SK-N-SH treated with all-trans-retinoic acid at 6 μM for 48 hours (cell line): ENCODE measurements at regions not wholly inside any gene's neighbourhood (a gene's known extent, or its start where the extent isn't known, plus 50 kb on each side); places are given as distances from the start of the nearest gene placed in this dataset.

Experiments
- ATAC-seq: fragments of 200-7000 bp; cut with Tn5 transposase; 3 replicates; pipeline ENCODE4 v1.9.1; 2020; ENCODE audit warnings: mild to moderate bottlenecking, moderate library complexity
- ARNTL ChIP-seq: fragments of 450-650 bp; formaldehyde crosslinking; IDR thresholded peaks from 2 replicates; pipeline ENCODE4 v1.5.0; 2020; ENCODE audit warnings: low read depth, mild to moderate bottlenecking, moderate library complexity, borderline replicate concordance
- BACH2 ChIP-seq: fragments of 250-450 bp; sonication (Bioruptor Pico); IDR thresholded peaks from 2 replicates; pipeline ENCODE4 v1.9.0; 2021; ENCODE audit warnings: mild to moderate bottlenecking, borderline replicate concordance
- CREB5 ChIP-seq: fragments of 250-450 bp; sonication (Bioruptor Pico); IDR thresholded peaks from 2 replicates; pipeline ENCODE4 v1.5.1; 2020; ENCODE audit warnings: low read depth, mild to moderate bottlenecking, moderate library complexity
- CSDC2 ChIP-seq: fragments of 250-450 bp; sonication (Bioruptor Pico); IDR thresholded peaks from 2 replicates; pipeline ENCODE4 v1.5.0; 2020; ENCODE audit warnings: mild to moderate bottlenecking, moderate library complexity
- ESRRG ChIP-seq: fragments of 250-450 bp; sonication (Bioruptor Pico); IDR thresholded peaks from 2 replicates; pipeline ENCODE4 v1.6.1; 2021; ENCODE audit warnings: mild to moderate bottlenecking
- GLIS3 ChIP-seq: fragments of 250-450 bp; sonication (Bioruptor Pico); IDR thresholded peaks from 2 replicates; pipeline ENCODE4 v1.5.0; 2020; ENCODE audit warnings: mild to moderate bottlenecking, moderate library complexity
- ISL1 ChIP-seq: fragments of 250-450 bp; sonication (Bioruptor Pico); IDR thresholded peaks from 2 replicates; pipeline ENCODE4 v2.1.2; 2022; ENCODE audit warnings: mild to moderate bottlenecking, moderate library complexity
- OSR1 ChIP-seq: fragments of 250-450 bp; sonication (Bioruptor Pico); IDR thresholded peaks from 2 replicates; pipeline ENCODE4 v1.8.0; 2022; ENCODE audit warnings: moderate library complexity, mild to moderate bottlenecking, inconsistent platforms
- SNAI2 ChIP-seq: fragments of 250-450 bp; sonication (Bioruptor Pico); IDR thresholded peaks from 2 replicates; pipeline ENCODE4 v1.5.0; 2020; ENCODE audit warnings: mild to moderate bottlenecking, moderate library complexity
- TCF4 ChIP-seq: fragments of 250-450 bp; sonication (Bioruptor Pico); IDR thresholded peaks from 2 replicates; pipeline ENCODE4 v1.8.0; 2021; ENCODE audit warnings: mild to moderate bottlenecking, moderate library complexity, borderline replicate concordance
- TOX ChIP-seq: fragments of 250-450 bp; sonication (Bioruptor Pico); IDR thresholded peaks from 2 replicates; pipeline ENCODE4 v1.8.0; 2021; ENCODE audit warnings: mild to moderate bottlenecking, moderate library complexity, borderline replicate concordance
- TSHZ2 ChIP-seq: fragments of 250-450 bp; sonication (Bioruptor Pico); IDR thresholded peaks from 2 replicates; pipeline ENCODE4 v1.5.0; 2020; ENCODE audit warnings: mild to moderate bottlenecking, moderate library complexity
- ZC3H10 ChIP-seq: fragments of 250-450 bp; sonication (Bioruptor Pico); IDR thresholded peaks from 2 replicates; pipeline ENCODE4 v1.5.1; 2021; ENCODE audit warnings: mild to moderate bottlenecking, moderate library complexity
- ZFP3 ChIP-seq: fragments of 250-450 bp; sonication (Bioruptor Pico); IDR thresholded peaks from 2 replicates; pipeline ENCODE4 v1.5.0; 2020; ENCODE audit warnings: mild to moderate bottlenecking, moderate library complexity
- ZFP30 ChIP-seq: fragments of 450-650 bp; formaldehyde crosslinking; IDR thresholded peaks from 2 replicates; pipeline ENCODE4 v1.5.0; 2022; ENCODE audit warnings: mild to moderate bottlenecking, moderate library complexity
- ZNF565 ChIP-seq: fragments of 450-650 bp; formaldehyde crosslinking; conservative IDR thresholded peaks from 2 replicates; pipeline ENCODE4 v1.5.0; 2020; ENCODE audit warnings: low read depth, mild to moderate bottlenecking, moderate library complexity
- ZNF70 ChIP-seq: fragments of 450-650 bp; formaldehyde crosslinking; IDR thresholded peaks from 2 replicates; pipeline ENCODE4 v1.5.0; 2020; ENCODE audit warnings: mild to moderate bottlenecking, moderate library complexity
- ZNF8 ChIP-seq: fragments of 450-650 bp; formaldehyde crosslinking; IDR thresholded peaks from 2 replicates; pipeline ENCODE4 v1.5.0; 2020; ENCODE audit warnings: mild to moderate bottlenecking, moderate library complexity
- TF ChIP-seq, protein P1 (sequence below): fragments of 250-450 bp; sonication (Bioruptor Pico); IDR thresholded peaks from 2 replicates; pipeline ENCODE4 v1.8.0; 2021; ENCODE audit warnings: low read depth, mild to moderate bottlenecking, moderate library complexity, borderline replicate concordance

- no peak for ATAC-seq
- TF ChIP-seq ZFP3 (no peak), CREB5 (CRISPR knock-in tag) (no peak), GLIS3 (CRISPR knock-in tag) (no peak)
Measured at GRCh38 chr10:93222876-93223275, 149.2 kb downstream of the CYP26A1 start.

DNA sequence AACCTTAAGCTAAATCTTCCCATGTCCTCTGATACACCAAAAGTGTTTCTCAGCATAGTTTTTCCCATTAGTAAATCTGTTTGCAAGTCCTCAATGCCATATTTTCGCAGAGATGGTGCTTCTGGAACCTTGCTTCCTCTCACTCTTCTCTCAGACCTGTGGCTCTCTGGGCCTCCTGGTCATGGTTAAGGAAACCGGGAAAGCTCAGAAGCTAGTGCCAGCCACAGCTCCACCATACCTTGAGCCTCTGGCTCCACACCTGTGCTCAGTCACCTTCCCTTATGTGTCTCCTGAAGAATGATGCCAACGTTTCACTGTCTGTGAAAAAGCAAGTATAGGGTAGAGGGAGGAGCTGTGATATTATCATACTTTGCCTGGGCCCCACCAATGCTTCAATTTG, 149.6 kb downstream of the CYP26A1 start:
- TF ChIP-seq TCF4 (CRISPR knock-in tag) (no peak), OSR1 (CRISPR knock-in tag) (no peak), ARNTL (CRISPR knock-in tag) (no peak), TOX (CRISPR knock-in tag) (no peak), ISL1 (CRISPR knock-in tag) (no peak), CSDC2 (no peak), ZNF565 (CRISPR knock-in tag) (no peak), CREB5 (CRISPR knock-in tag) (no peak), GLIS3 (CRISPR knock-in tag) (no peak), ZNF8 (CRISPR knock-in tag) (no peak), SNAI2 (CRISPR knock-in tag) (no peak), TSHZ2 (CRISPR knock-in tag) (no peak), ZFP30 (CRISPR knock-in tag) (no peak), ESRRG (no peak), ZFP3 (no peak)
- TF ChIP-seq, protein P1, sequence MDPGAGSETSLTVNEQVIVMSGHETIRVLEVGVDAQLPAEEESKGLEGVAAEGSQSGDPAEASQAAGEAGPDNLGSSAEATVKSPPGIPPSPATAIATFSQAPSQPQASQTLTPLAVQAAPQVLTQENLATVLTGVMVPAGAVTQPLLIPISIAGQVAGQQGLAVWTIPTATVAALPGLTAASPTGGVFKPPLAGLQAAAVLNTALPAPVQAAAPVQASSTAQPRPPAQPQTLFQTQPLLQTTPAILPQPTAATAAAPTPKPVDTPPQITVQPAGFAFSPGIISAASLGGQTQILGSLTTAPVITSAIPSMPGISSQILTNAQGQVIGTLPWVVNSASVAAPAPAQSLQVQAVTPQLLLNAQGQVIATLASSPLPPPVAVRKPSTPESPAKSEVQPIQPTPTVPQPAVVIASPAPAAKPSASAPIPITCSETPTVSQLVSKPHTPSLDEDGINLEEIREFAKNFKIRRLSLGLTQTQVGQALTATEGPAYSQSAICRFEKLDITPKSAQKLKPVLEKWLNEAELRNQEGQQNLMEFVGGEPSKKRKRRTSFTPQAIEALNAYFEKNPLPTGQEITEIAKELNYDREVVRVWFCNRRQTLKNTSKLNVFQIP (CRISPR knock-in tag): no peak
- ATAC-seq: no peak

DNA sequence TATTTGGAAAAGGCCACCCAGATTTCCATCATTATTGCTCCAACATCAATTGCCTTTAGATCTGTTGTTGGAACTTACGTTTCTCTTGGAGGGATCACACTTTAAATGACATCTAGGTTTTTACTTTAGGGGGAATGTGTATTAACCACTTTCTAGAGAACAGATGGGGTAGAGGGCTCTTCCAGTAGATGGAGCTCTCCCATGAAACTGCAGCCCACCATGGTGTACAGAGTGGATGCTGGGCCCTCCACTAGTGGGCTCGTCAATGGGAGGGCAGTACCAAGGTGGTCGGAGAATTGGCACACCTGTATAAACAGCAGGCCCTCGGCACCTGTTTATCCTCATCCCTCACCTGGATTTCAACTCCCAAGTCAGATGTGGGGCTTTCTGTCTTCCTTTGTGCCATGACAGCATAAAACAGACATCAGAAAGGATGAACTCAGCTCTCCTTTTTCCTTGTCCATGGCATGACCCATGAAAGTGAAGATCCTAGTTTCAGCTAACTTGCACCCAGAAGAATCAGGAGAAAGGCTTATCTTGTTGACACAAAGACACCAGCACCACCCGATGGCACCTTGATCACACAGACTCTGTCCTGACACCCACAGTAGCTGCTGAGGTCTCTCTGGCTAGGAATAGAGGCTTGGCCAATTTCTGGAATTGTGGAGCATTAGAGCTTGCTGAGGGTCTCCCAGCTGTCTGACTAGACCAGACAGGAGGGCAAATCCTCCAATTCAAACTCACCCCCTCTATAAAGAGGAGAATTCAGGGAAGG, 150.5 kb downstream of the CYP26A1 start:
- no peak for ATAC-seq
- TF ChIP-seq ZFP30 (CRISPR knock-in tag) (no peak), BACH2 (no peak), ZNF70 (CRISPR knock-in tag) (no peak), ZC3H10 (CRISPR knock-in tag) (no peak), CREB5 (CRISPR knock-in tag) (no peak)
- TF ChIP-seq, all 23 proteins: peak for 0

- no peak for ATAC-seq
- no peak for TF ChIP-seq SNAI2 (CRISPR knock-in tag)
Measured at GRCh38 chr10:93225938-93226337, 152.2 kb downstream of the CYP26A1 start.
